Endothelial cell (in vitro differentiated cells): ENCODE measurements at regions not wholly inside any gene's neighbourhood (a gene's known extent, or its start where the extent isn't known, plus 50 kb on each side); places are given as distances from the start of the nearest gene placed in this dataset.

Experiments
- DNase-seq: peaks from one replicate; pipeline ENCODE4 v3.0.0; 2021; ENCODE audit warnings: low spot score
- H3K27ac Mint-ChIP-seq: one replicate; pipeline ENCODE4 v1.8.0; 2021; ENCODE audit warnings: mixed read lengths, inconsistent platforms; ENCODE audit not compliant: unreplicated experiment
- H3K27me3 Mint-ChIP-seq: one replicate; pipeline ENCODE4 v1.8.0; 2021; ENCODE audit warnings: mild to moderate bottlenecking, moderate library complexity, mixed read lengths, inconsistent platforms; ENCODE audit not compliant: unreplicated experiment
- H3K36me3 Mint-ChIP-seq: one replicate; pipeline ENCODE4 v1.8.0; 2021; ENCODE audit warnings: mild to moderate bottlenecking, low read depth, mixed read lengths, inconsistent platforms; ENCODE audit not compliant: unreplicated experiment
- H3K4me1 Mint-ChIP-seq: one replicate; pipeline ENCODE4 v1.8.0; 2021; ENCODE audit warnings: mild to moderate bottlenecking, mixed read lengths, inconsistent platforms; ENCODE audit not compliant: unreplicated experiment
- H3K4me3 Mint-ChIP-seq: one replicate; pipeline ENCODE4 v1.8.0; 2021; ENCODE audit warnings: mild to moderate bottlenecking, mixed read lengths, inconsistent platforms; ENCODE audit not compliant: unreplicated experiment
- H3K9me3 Mint-ChIP-seq: one replicate; pipeline ENCODE4 v1.8.0; 2021; ENCODE audit warnings: mixed read lengths, inconsistent platforms; ENCODE audit not compliant: unreplicated experiment
- TF ChIP-seq, protein P1 (sequence below): fragments of 200-600 bp; sonication (generic); IDR thresholded peaks from one replicate; pipeline ENCODE4 v1.5.0; 2021; ENCODE audit warnings: antibody characterized with exemption; ENCODE audit not compliant: unreplicated experiment

DNA sequence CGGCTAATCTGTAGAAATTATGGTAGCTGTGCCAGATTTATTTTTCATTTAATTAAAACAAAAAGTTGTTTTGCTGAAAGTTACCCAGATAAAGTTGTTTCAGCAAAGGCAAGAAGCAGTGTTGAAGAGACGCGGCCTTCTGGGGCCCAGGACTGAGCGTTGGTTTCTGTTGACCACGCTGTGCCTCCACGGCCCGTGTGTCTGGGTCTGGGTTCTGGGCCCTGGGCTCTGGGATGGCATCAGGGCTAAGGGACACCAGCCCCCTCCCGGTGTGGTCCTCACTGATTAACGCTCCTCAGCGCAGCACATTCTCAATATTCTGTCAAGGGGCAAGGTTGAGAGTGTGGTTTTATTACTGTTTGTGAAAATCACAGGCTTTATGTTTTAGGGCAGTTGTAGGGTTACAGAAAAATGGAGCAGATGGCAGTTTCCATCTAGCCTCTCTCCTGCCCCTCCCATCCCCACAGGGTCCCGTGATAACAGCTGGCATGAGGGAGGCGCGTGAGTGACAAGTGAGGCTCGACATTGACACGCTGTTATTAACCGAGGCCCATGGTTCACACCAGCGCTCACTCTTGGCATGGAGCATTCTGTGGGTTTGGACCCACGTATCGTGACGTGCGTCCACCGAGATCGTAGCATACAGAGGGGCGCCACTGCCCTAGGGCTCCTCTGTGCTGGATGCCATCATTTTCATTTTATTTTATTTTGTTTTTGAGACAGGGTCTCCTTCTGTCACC lies 1231.4 kb downstream of the BRD1 start:
- TF ChIP-seq, protein P1, sequence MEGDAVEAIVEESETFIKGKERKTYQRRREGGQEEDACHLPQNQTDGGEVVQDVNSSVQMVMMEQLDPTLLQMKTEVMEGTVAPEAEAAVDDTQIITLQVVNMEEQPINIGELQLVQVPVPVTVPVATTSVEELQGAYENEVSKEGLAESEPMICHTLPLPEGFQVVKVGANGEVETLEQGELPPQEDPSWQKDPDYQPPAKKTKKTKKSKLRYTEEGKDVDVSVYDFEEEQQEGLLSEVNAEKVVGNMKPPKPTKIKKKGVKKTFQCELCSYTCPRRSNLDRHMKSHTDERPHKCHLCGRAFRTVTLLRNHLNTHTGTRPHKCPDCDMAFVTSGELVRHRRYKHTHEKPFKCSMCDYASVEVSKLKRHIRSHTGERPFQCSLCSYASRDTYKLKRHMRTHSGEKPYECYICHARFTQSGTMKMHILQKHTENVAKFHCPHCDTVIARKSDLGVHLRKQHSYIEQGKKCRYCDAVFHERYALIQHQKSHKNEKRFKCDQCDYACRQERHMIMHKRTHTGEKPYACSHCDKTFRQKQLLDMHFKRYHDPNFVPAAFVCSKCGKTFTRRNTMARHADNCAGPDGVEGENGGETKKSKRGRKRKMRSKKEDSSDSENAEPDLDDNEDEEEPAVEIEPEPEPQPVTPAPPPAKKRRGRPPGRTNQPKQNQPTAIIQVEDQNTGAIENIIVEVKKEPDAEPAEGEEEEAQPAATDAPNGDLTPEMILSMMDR: no peak
- H3K27ac Mint-ChIP-seq: no peak overlapping the region

DNA sequence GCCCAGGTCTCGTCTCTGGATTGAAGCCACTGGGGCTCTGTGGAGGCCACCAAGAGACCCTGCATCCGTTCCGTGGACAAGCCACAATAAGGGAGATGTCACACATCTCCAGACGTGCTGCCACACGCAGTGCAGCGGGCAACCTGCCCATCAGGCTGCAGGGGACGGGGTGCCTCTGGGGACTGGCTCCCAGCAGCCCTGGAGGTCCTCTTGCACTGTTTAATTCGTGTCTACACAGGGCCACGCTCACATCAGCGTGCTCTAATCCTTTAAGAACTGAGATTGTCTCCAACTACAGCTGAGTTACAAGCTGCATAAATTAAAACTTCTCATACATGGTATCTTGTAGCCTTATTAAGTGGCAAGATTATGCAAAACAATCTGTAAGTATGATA lies 1232.2 kb downstream of the BRD1 start:
- no peak for DNase-seq
- Mint-ChIP-seq H3K36me3 (no peaks in the 10 kb centered on the region), H3K9me3 (no peaks in the 10 kb centered on the region), H3K27me3 (peaks cover 7% of the 10 kb centered on the region), H3K4me1 (no peaks in the 10 kb centered on the region), H3K4me3 (no peak overlapping the region), H3K27ac (no peak overlapping the region)
- TF ChIP-seq, protein P1: no peak

More for the DNA sequence above, 1231.4 kb downstream of the BRD1 start:
- Mint-ChIP-seq H3K4me3 (no peak overlapping the region), H3K27me3 (peaks cover 8% of the 10 kb centered on the region), H3K4me1 (no peaks in the 10 kb centered on the region), H3K36me3 (no peaks in the 10 kb centered on the region), H3K9me3 (no peaks in the 10 kb centered on the region)
- no peak for DNase-seq

DNA sequence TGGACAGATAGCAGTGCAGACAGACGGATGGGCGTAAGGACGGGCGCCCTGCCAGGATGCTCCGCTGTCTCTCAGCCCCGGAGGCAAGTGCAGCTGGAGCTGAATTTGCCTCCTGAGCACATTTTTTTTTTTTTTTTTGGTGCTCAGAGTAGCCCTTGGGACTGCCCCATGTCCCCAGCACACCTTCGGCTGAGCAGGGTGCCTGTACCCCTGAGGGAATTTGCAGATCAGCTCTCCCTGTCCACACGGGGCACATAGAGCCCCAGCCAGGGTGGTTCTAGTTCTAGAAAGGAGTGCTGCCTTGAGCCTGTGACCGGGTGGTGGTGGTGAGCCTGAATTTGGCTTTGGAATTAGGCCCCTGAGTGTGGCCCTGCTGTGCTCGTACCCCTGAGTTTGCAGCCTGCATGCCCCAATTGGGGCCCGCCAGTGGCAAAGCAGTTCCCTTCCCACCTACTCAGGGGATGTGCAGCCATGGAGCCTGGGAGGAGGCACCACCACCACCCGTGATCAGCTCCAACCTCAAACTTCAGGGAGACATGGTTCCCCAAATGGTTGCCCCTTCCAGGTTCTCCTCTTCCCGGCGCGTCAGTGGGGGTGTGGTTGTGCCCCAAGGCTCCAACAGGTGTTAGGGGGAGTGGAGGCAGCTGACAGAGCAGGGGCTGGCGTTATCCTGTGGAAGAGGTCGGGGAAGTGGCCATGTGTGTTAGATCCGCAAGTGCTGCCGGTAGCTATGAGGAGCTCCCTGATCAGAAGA lies 1232.7 kb downstream of the BRD1 start:
- no peaks in the 10 kb centered on the region for H3K36me3 Mint-ChIP-seq
- H3K27me3 Mint-ChIP-seq: peaks cover 4% of the 10 kb centered on the region
- no peak overlapping the region for H3K4me3 Mint-ChIP-seq
- no peaks in the 10 kb centered on the region for H3K4me1 Mint-ChIP-seq
- H3K27ac Mint-ChIP-seq: no peak overlapping the region
- no peaks in the 10 kb centered on the region for H3K9me3 Mint-ChIP-seq
- no peak for DNase-seq
- TF ChIP-seq, protein P1: no peak

DNA sequence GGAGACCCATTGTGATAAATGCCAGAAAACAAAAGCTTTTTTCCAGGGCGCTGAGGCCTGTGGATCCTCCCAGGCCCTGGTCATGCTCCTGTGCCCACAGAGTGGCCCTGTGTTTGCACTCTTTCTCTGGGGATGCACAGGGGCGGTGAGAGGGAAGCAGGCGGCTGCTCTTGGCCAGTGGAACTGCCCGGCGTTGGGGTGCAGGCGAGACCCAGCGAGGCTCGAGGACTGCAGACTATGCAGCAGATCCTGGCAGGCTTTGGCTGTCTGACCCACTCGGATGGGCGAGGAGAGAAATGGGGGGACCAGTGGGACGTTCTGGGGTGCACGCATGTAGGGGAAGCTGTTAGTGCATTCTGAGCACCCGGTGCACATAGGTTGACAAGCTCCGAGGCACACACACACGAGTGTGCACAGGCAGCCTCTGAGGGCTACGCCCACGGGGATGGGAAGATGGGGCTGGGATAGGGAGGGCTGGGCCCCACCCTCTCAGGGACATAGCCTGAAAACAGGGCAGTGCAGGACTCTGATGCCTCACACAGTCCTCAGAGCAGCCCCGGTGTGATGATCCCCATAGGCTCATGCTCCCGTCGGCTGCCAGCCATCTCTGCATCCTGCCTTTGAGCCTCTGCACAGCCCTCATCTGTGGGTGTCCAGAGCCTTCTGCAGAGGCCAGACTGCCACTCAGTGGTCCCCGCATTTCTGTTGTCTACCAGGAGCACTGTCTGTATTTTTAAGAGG lies 1233.5 kb downstream of the BRD1 start:
- Mint-ChIP-seq H3K9me3 (no peaks in the 10 kb centered on the region), H3K4me1 (no peaks in the 10 kb centered on the region), H3K27me3 (peaks cover 4% of the 10 kb centered on the region), H3K27ac (no peak overlapping the region), H3K36me3 (no peaks in the 10 kb centered on the region), H3K4me3 (no peak overlapping the region)
- DNase-seq: no peak
- TF ChIP-seq, protein P1: no peak

DNA sequence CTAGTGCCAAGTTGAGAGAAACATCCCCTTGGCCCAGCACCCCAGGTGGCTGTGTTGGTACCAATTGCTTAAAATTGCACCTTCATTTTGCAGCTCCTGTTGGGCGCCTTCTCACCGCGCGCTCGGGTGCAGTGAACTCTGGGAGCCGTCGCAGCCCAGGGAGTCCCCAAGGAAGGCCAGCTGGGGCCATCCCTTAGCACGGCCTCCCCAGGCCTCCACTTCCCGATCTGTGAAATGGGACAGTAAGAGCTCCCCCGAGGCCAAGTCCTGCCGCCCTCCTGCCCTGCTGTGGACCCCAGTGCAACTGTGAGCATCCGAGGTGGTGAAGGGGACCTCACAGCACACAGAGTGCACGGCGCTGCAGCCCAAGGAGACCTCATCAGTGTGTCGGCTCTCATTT lies 1234.1 kb downstream of the BRD1 start:
- Mint-ChIP-seq H3K4me1 (no peaks in the 10 kb centered on the region), H3K27ac (no peak overlapping the region), H3K27me3 (peaks cover 3% of the 10 kb centered on the region), H3K9me3 (no peaks in the 10 kb centered on the region), H3K4me3 (no peak overlapping the region), H3K36me3 (no peaks in the 10 kb centered on the region)
- DNase-seq: no peak
- TF ChIP-seq, protein P1: no peak
